ENCODE measurements at regions not wholly inside any gene's neighbourhood (a gene's known extent, or its start where the extent isn't known, plus 50 kb on each side); places are given as distances from the start of the nearest gene placed in this dataset.

DNA sequence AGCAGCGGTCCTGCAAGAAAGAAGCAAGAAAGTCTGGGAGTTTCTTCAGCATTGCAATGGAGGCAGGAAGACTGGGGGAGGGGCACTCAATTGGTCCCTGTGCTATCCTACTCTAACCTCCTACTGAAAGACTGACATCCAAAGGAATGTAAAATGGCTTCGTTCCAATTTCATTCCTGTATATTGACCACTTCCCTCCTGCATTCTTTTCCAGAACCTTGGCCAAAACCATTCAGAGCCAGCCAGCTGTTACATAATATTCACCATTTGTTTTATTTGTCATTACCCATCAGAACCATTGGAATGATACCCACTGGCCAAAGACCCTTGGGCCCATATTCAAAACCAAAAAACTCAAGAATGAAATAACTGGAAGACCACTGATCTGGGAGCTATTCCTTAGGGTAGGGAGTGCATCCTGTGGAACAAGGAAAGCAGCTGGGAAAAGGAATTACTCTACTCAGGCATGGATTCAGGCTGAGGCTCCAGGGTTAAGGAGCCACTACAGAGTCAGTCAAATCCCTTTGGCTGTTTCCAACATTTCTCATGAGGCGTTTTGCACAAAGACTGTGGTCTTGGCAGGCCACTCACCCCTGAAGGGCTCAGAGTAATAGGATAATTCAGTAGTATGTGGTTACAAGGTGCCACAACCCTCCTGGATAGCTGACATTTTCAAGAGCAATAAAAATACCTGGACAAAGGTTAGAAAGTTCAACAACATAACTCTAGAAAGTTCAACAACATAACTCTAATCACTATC, 148.7 kb upstream of the SLC1A3 start:
- CTCF ChIA-PET, result no interaction called here

GRCh38 chr5:36458746-36459145, 147.7 kb upstream of the SLC1A3 start:
- Histone ChIP-seq H3K9me3 (ENCODE audit: insufficient read depth, low read depth) (no peaks in the 10 kb centered on the region), H3K4me2 (peak overlapping the region; percentile 54), H3K4me3 (no peak overlapping the region), H3F3A (ENCODE audit: insufficient read depth, low read depth) (peaks cover 44% of the 10 kb centered on the region), H3K9me2 (ENCODE audit: insufficient read depth) (0 out of 2 replicates have a peak, but pooled peaks cover 3% of the 10 kb centered on the region), H3K27me3 (ENCODE audit: insufficient read depth, low read depth) (no peaks in the 10 kb centered on the region), H3K4me1 (replicated peaks; ENCODE audit: insufficient read depth) (peaks cover 59% of the 10 kb centered on the region), H3K27ac (peak overlapping the region; percentile 66), H3K36me3 (ENCODE audit: low read depth) (no peaks in the 10 kb centered on the region), H3K79me2 (ENCODE audit: low read depth) (no peaks in the 10 kb centered on the region), H4K20me1 (ENCODE audit: insufficient read depth) (no peaks in the 10 kb centered on the region), H2AFZ (no peak overlapping the region; the same call in 1 of the 2 replicates)
- no peak for TF ChIP-seq EZH2 (IDR thresholded peaks at IDR 0.05; ENCODE audit: low read depth)
- TF ChIP-seq, protein P1, sequence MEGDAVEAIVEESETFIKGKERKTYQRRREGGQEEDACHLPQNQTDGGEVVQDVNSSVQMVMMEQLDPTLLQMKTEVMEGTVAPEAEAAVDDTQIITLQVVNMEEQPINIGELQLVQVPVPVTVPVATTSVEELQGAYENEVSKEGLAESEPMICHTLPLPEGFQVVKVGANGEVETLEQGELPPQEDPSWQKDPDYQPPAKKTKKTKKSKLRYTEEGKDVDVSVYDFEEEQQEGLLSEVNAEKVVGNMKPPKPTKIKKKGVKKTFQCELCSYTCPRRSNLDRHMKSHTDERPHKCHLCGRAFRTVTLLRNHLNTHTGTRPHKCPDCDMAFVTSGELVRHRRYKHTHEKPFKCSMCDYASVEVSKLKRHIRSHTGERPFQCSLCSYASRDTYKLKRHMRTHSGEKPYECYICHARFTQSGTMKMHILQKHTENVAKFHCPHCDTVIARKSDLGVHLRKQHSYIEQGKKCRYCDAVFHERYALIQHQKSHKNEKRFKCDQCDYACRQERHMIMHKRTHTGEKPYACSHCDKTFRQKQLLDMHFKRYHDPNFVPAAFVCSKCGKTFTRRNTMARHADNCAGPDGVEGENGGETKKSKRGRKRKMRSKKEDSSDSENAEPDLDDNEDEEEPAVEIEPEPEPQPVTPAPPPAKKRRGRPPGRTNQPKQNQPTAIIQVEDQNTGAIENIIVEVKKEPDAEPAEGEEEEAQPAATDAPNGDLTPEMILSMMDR (conservative IDR thresholded peaks at IDR 0.05), result no peak
- intact Hi-C loops (cut with micrococcal nuclease; ENCODE audit: unreplicated experiment), result no loop called here
- CTCF ChIA-PET, result no interaction called here
- DNase-seq, result no peak
- BruUV-seq (replicated peaks), result no TSS peak
- POLR2A ChIA-PET (ENCODE audit: unreplicated experiment), result no interaction called here

More for the DNA sequence above, 148.7 kb upstream of the SLC1A3 start:
- no peaks in the 10 kb centered on the region for H4K20me1 ChIP-seq (ENCODE audit: insufficient read depth)
- no peaks in the 10 kb centered on the region for H3K27me3 ChIP-seq (ENCODE audit: insufficient read depth, low read depth)
- TF ChIP-seq, protein P1 (conservative IDR thresholded peaks at IDR 0.05), result no peak
- no peak for TF ChIP-seq EZH2 (IDR thresholded peaks at IDR 0.05; ENCODE audit: low read depth)
- H3K9me3 ChIP-seq (ENCODE audit: insufficient read depth, low read depth), result no peaks in the 10 kb centered on the region
- DNase-seq, result peak in 1 of 2 experiments; percentile 78
- no TSS peak for BruUV-seq (replicated peaks)
- 0 out of 2 replicates have a peak, but pooled peaks cover 3% of the 10 kb centered on the region for H3K9me2 ChIP-seq (ENCODE audit: insufficient read depth)
- 0 out of 2 replicates have a peak overlapping the region, but pooled peaks have one; percentile 54 for H3K4me2 ChIP-seq
- no peak overlapping the region for H2AFZ ChIP-seq
- H3K79me2 ChIP-seq (ENCODE audit: low read depth), result no peaks in the 10 kb centered on the region
- POLR2A ChIA-PET (ENCODE audit: unreplicated experiment), result no interaction called here
- H3K27ac ChIP-seq, result peak overlapping the region; percentile 66
- H3K4me3 ChIP-seq, result no peak overlapping the region
- peaks cover 41% of the 10 kb centered on the region for H3F3A ChIP-seq (ENCODE audit: insufficient read depth, low read depth)
- H3K4me1 ChIP-seq (replicated peaks; ENCODE audit: insufficient read depth), result peaks cover 50% of the 10 kb centered on the region
- intact Hi-C loops (cut with micrococcal nuclease; ENCODE audit: unreplicated experiment), result no loop called here
- no peaks in the 10 kb centered on the region for H3K36me3 ChIP-seq (ENCODE audit: low read depth)

GRCh38 chr5:36459176-36460135, 146.9 kb upstream of the SLC1A3 start:
- ChIA-PET CTCF (interaction anchor here (0.6 kb wide), 1 partner anchor 123 kb away, joined by 3 read pairs; no protein-coding TSS in a partner anchor), POLR2A (ENCODE audit: unreplicated experiment) (no interaction called here)
- Histone ChIP-seq H3K9me3 (ENCODE audit: insufficient read depth, low read depth) (no peaks in the 10 kb centered on the region), H2AFZ (no peak overlapping the region; the same call in 1 of the 2 replicates), H3K27me3 (ENCODE audit: insufficient read depth, low read depth) (no peaks in the 10 kb centered on the region), H3K36me3 (ENCODE audit: low read depth) (no peaks in the 10 kb centered on the region), H3F3A (ENCODE audit: insufficient read depth, low read depth) (peaks cover 44% of the 10 kb centered on the region), H3K4me1 (replicated peaks; ENCODE audit: insufficient read depth) (peaks cover 59% of the 10 kb centered on the region), H3K4me3 (peak overlapping the region; percentile 11; the same call in 1 of the 2 replicates), H3K79me2 (ENCODE audit: low read depth) (no peaks in the 10 kb centered on the region), H3K4me2 (peak overlapping the region; percentile 54), H4K20me1 (ENCODE audit: insufficient read depth) (no peaks in the 10 kb centered on the region), H3K9me2 (ENCODE audit: insufficient read depth) (0 out of 2 replicates have a peak, but pooled peaks cover 3% of the 10 kb centered on the region), H3K27ac (peak overlapping the region; percentile 66)
- TF ChIP-seq, protein P1 (conservative IDR thresholded peaks at IDR 0.05), result peak; percentile 79
- TF ChIP-seq EZH2 (IDR thresholded peaks at IDR 0.05; ENCODE audit: low read depth), result no peak
- peak in 1 of 2 experiments; percentile 99 for DNase-seq
- BruUV-seq (replicated peaks), result no TSS peak
- intact Hi-C loops (cut with micrococcal nuclease; ENCODE audit: unreplicated experiment), result loop anchor here (5.0 kb wide), 1 partner anchor 718 kb away; no protein-coding TSS in a partner anchor
